Neural progenitor cell (in vitro differentiated cells): ENCODE measurements at regions not wholly inside any gene's neighbourhood (a gene's known extent, or its start where the extent isn't known, plus 50 kb on each side); places are given as distances from the start of the nearest gene placed in this dataset.
"Not testable (repeated sequence)": the region's sequence is repeated elsewhere in the genome, so short reads cannot be mapped to it uniquely, and the experiment has no call there.

Source experiments
- EZH2 ChIP-seq: fragments of 200-600 bp; sonication (generic); IDR thresholded peaks from 2 replicates; pipeline ENCODE4 v1.6.1; 2017; ENCODE audit warnings: antibody characterized with exemption, mild to moderate bottlenecking, moderate library complexity
- EZH2phosphoT487 ChIP-seq: fragments of 200-600 bp; sonication (generic); IDR thresholded peaks from 2 replicates; pipeline ENCODE4 v1.6.1; 2017; ENCODE audit warnings: antibody characterized with exemption
- TF ChIP-seq, protein P1 (sequence below): fragments of 200-600 bp; sonication (generic); IDR thresholded peaks from 2 replicates; pipeline ENCODE4 v1.5.1; 2017; ENCODE audit warnings: antibody characterized with exemption, mild to moderate bottlenecking

DNA sequence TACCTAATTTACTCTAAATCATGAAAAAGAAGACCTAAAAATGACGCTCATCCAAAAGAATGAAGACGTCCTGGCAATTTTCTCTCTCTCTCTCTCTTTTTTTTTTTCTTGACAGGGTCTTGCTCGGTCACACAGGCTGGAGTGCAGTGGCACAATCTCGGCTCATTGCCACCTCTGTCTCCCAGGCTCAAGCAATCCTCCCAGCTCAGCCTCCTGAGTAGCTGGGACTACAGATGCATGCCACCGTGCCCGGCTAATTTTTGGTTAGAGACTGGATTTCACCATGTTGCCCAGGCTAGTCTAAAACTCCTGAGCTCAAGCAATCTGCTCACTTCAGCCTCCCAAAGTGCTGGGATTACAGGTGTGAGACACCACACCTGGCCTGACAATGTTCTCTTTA lies 77.2 kb downstream of the CDO1 start:
- TF ChIP-seq, protein P1, sequence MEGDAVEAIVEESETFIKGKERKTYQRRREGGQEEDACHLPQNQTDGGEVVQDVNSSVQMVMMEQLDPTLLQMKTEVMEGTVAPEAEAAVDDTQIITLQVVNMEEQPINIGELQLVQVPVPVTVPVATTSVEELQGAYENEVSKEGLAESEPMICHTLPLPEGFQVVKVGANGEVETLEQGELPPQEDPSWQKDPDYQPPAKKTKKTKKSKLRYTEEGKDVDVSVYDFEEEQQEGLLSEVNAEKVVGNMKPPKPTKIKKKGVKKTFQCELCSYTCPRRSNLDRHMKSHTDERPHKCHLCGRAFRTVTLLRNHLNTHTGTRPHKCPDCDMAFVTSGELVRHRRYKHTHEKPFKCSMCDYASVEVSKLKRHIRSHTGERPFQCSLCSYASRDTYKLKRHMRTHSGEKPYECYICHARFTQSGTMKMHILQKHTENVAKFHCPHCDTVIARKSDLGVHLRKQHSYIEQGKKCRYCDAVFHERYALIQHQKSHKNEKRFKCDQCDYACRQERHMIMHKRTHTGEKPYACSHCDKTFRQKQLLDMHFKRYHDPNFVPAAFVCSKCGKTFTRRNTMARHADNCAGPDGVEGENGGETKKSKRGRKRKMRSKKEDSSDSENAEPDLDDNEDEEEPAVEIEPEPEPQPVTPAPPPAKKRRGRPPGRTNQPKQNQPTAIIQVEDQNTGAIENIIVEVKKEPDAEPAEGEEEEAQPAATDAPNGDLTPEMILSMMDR: not testable (repeated sequence)
- TF ChIP-seq EZH2phosphoT487, EZH2: not testable (repeated sequence)
